HEK293 (cell line): ENCODE measurements at regions not wholly inside any gene's neighbourhood (a gene's known extent, or its start where the extent isn't known, plus 50 kb on each side); places are given as distances from the start of the nearest gene placed in this dataset.

ENCODE experiments used
- BCL11A ChIP-seq: fragments of 450-650 bp; formaldehyde crosslinking; IDR thresholded peaks from 2 replicates; pipeline ENCODE4 v1.5.1; 2016; ENCODE audit warnings: low read depth, missing biosample characterization, missing genetic modification characterization
- ZBTB1 ChIP-seq: fragments of 450-650 bp; formaldehyde crosslinking; IDR thresholded peaks from 2 replicates; pipeline ENCODE4 v1.5.1; 2016; ENCODE audit warnings: missing biosample characterization, missing genetic modification characterization
- ZNF202 ChIP-seq: fragments of 450-650 bp; formaldehyde crosslinking; IDR thresholded peaks from 2 replicates; pipeline ENCODE4 v1.5.1; 2016; ENCODE audit warnings: missing biosample characterization, missing genetic modification characterization, borderline replicate concordance
- ZNF394 ChIP-seq: fragments of 450-650 bp; formaldehyde crosslinking; IDR thresholded peaks from 2 replicates; pipeline ENCODE4 v1.5.1; 2016; ENCODE audit warnings: missing biosample characterization, missing genetic modification characterization, mild to moderate bottlenecking, moderate library complexity, borderline replicate concordance
- ZNF426 ChIP-seq: fragments of 450-650 bp; formaldehyde crosslinking; IDR thresholded peaks from 2 replicates; pipeline ENCODE4 v1.5.1; 2017; ENCODE audit warnings: missing biosample characterization, missing genetic modification characterization, mild to moderate bottlenecking, inconsistent platforms, moderate library complexity
- TF ChIP-seq, protein P1 (sequence below): fragments of 450-650 bp; formaldehyde crosslinking; IDR thresholded peaks from 2 replicates; pipeline ENCODE4 v1.5.1; 2016; ENCODE audit warnings: missing biosample characterization, missing genetic modification characterization
- TF ChIP-seq, protein P2 (sequence below): fragments of 450-650 bp; formaldehyde crosslinking; IDR thresholded peaks from 2 replicates; pipeline ENCODE4 v1.5.1; 2016; ENCODE audit warnings: missing biosample characterization, missing genetic modification characterization
- TF ChIP-seq, protein P3 (sequence below): fragments of 450-650 bp; formaldehyde crosslinking; IDR thresholded peaks from 2 replicates; pipeline ENCODE4 v1.5.1; 2016; ENCODE audit warnings: missing biosample characterization, missing genetic modification characterization
- TF ChIP-seq, protein P4 (sequence below): fragments of 450-650 bp; formaldehyde crosslinking; IDR thresholded peaks from 2 replicates; pipeline ENCODE4 v1.5.1; 2016; ENCODE audit warnings: missing biosample characterization, missing genetic modification characterization
- TF ChIP-seq, protein P5 (sequence below): fragments of 450-650 bp; formaldehyde crosslinking; IDR thresholded peaks from 2 replicates; pipeline ENCODE4 v1.5.1; 2016; ENCODE audit warnings: missing biosample characterization, missing genetic modification characterization

DNA sequence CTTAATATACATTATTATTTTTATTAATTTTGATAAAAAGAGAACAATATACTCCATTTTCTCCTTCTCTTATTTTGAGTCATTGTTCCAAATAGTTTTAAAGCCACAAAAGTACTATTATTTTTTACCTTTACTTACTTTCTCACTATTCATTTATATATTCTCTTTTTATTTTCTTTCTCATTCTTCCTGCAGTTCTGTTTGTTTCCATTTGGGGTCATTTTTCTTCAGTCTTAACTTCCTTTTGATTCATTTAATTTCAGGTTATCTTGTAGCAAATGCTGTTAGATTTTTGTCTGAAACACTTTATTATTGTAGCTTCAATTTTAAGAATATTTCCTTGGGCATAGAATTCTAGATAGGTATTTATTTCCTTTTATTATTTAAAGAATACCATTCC, 438.6 kb upstream of the EPHA5 start:
- TF ChIP-seq, protein P1, sequence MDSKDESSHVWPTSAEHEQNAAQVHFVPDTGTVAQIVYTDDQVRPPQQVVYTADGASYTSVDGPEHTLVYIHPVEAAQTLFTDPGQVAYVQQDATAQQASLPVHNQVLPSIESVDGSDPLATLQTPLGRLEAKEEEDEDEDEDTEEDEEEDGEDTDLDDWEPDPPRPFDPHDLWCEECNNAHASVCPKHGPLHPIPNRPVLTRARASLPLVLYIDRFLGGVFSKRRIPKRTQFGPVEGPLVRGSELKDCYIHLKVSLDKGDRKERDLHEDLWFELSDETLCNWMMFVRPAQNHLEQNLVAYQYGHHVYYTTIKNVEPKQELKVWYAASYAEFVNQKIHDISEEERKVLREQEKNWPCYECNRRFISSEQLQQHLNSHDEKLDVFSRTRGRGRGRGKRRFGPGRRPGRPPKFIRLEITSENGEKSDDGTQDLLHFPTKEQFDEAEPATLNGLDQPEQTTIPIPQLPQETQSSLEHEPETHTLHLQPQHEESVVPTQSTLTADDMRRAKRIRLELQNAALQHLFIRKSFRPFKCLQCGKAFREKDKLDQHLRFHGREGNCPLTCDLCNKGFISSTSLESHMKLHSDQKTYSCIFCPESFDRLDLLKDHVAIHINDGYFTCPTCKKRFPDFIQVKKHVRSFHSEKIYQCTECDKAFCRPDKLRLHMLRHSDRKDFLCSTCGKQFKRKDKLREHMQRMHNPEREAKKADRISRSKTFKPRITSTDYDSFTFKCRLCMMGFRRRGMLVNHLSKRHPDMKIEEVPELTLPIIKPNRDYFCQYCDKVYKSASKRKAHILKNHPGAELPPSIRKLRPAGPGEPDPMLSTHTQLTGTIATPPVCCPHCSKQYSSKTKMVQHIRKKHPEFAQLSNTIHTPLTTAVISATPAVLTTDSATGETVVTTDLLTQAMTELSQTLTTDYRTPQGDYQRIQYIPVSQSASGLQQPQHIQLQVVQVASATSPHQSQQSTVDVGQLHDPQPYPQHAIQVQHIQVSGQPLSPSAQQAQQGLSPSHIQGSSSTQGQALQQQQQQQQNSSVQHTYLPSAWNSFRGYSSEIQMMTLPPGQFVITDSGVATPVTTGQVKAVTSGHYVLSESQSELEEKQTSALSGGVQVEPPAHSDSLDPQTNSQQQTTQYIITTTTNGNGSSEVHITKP (tag by site-specific recombination) = no peak
- TF ChIP-seq ZNF202 (no peak), ZNF426 (tag by site-specific recombination) (no peak), ZBTB1 (tag by site-specific recombination) (no peak), ZNF394 (tag by site-specific recombination) (no peak), BCL11A (tag by site-specific recombination) (no peak)
- TF ChIP-seq, protein P2, sequence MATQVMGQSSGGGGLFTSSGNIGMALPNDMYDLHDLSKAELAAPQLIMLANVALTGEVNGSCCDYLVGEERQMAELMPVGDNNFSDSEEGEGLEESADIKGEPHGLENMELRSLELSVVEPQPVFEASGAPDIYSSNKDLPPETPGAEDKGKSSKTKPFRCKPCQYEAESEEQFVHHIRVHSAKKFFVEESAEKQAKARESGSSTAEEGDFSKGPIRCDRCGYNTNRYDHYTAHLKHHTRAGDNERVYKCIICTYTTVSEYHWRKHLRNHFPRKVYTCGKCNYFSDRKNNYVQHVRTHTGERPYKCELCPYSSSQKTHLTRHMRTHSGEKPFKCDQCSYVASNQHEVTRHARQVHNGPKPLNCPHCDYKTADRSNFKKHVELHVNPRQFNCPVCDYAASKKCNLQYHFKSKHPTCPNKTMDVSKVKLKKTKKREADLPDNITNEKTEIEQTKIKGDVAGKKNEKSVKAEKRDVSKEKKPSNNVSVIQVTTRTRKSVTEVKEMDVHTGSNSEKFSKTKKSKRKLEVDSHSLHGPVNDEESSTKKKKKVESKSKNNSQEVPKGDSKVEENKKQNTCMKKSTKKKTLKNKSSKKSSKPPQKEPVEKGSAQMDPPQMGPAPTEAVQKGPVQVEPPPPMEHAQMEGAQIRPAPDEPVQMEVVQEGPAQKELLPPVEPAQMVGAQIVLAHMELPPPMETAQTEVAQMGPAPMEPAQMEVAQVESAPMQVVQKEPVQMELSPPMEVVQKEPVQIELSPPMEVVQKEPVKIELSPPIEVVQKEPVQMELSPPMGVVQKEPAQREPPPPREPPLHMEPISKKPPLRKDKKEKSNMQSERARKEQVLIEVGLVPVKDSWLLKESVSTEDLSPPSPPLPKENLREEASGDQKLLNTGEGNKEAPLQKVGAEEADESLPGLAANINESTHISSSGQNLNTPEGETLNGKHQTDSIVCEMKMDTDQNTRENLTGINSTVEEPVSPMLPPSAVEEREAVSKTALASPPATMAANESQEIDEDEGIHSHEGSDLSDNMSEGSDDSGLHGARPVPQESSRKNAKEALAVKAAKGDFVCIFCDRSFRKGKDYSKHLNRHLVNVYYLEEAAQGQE = no peak
- TF ChIP-seq, protein P3, sequence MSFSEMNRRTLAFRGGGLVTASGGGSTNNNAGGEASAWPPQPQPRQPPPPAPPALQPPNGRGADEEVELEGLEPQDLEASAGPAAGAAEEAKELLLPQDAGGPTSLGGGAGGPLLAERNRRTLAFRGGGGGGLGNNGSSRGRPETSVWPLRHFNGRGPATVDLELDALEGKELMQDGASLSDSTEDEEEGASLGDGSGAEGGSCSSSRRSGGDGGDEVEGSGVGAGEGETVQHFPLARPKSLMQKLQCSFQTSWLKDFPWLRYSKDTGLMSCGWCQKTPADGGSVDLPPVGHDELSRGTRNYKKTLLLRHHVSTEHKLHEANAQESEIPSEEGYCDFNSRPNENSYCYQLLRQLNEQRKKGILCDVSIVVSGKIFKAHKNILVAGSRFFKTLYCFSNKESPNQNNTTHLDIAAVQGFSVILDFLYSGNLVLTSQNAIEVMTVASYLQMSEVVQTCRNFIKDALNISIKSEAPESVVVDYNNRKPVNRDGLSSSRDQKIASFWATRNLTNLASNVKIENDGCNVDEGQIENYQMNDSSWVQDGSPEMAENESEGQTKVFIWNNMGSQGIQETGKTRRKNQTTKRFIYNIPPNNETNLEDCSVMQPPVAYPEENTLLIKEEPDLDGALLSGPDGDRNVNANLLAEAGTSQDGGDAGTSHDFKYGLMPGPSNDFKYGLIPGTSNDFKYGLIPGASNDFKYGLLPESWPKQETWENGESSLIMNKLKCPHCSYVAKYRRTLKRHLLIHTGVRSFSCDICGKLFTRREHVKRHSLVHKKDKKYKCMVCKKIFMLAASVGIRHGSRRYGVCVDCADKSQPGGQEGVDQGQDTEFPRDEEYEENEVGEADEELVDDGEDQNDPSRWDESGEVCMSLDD = no peak
- TF ChIP-seq, protein P4, sequence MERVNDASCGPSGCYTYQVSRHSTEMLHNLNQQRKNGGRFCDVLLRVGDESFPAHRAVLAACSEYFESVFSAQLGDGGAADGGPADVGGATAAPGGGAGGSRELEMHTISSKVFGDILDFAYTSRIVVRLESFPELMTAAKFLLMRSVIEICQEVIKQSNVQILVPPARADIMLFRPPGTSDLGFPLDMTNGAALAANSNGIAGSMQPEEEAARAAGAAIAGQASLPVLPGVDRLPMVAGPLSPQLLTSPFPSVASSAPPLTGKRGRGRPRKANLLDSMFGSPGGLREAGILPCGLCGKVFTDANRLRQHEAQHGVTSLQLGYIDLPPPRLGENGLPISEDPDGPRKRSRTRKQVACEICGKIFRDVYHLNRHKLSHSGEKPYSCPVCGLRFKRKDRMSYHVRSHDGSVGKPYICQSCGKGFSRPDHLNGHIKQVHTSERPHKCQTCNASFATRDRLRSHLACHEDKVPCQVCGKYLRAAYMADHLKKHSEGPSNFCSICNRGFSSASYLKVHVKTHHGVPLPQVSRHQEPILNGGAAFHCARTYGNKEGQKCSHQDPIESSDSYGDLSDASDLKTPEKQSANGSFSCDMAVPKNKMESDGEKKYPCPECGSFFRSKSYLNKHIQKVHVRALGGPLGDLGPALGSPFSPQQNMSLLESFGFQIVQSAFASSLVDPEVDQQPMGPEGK (tag by site-specific recombination) = no peak
- TF ChIP-seq, protein P5, sequence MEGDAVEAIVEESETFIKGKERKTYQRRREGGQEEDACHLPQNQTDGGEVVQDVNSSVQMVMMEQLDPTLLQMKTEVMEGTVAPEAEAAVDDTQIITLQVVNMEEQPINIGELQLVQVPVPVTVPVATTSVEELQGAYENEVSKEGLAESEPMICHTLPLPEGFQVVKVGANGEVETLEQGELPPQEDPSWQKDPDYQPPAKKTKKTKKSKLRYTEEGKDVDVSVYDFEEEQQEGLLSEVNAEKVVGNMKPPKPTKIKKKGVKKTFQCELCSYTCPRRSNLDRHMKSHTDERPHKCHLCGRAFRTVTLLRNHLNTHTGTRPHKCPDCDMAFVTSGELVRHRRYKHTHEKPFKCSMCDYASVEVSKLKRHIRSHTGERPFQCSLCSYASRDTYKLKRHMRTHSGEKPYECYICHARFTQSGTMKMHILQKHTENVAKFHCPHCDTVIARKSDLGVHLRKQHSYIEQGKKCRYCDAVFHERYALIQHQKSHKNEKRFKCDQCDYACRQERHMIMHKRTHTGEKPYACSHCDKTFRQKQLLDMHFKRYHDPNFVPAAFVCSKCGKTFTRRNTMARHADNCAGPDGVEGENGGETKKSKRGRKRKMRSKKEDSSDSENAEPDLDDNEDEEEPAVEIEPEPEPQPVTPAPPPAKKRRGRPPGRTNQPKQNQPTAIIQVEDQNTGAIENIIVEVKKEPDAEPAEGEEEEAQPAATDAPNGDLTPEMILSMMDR = no peak
